Erythroblast (primary cell): ENCODE measurements at regions not wholly inside any gene's neighbourhood (a gene's known extent, or its start where the extent isn't known, plus 50 kb on each side); places are given as distances from the start of the nearest gene placed in this dataset.

Source experiments
- GATA1 ChIP-seq: IDR thresholded peaks from 2 replicates; pipeline ENCODE4 v1.6.1; 2011; ENCODE audit warnings: low read depth, mild to moderate bottlenecking, control low read depth, low read length, moderate library complexity
- POLR2A ChIP-seq: IDR thresholded peaks from 2 replicates; pipeline ENCODE4 v1.6.1; 2011; ENCODE audit warnings: mild to moderate bottlenecking, low read length

DNA sequence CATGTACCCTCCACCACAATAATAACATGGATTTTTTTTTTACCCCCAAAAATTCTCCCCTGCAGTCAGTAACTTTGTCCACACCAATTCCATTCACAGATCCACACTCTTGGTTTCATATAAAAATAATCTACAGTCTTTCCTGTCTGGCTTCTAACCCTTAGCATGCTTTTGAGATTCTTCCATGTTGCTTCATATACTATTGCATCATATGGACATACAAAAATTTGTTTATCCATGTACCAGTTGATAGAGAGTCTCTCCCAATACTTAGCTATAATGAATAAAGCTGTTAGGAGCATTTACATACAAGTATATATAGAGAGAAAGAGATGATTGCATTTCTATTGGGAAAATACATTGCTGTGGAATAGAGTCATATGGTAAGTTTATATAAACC lies 575.0 kb downstream of the XPNPEP1 start:
- TF ChIP-seq POLR2A (no peak), GATA1 (no peak)
